Natural killer cell (primary cell): ENCODE measurements at regions not wholly inside any gene's neighbourhood (a gene's known extent, or its start where the extent isn't known, plus 50 kb on each side); places are given as distances from the start of the nearest gene placed in this dataset.

ENCODE experiments used
- ATAC-seq, 3 donors: fragments of 150-1000 bp in 2 of 3; fragments of 200-7000 bp in 1 of 3; cut with Tn5 transposase; 1 replicate in 1 of 3; 2 replicates in 2 of 3; pipeline ENCODE4 v1.10.0; 2021; ENCODE audit warnings: mild to moderate bottlenecking in 2 of 3, moderate library complexity in 2 of 3
- DNase-seq, 2 donors: peaks; one replicate each; pipeline versions ENCODE4 v3.0.0 to v3.0.0-alpha.2; 2013 to 2021; ENCODE audit warnings: mixed read lengths in 1 of 2
- H3K27ac ChIP-seq: one replicate; pipeline ENCODE4 v1.5.1; 2013; ENCODE audit warnings: mild to moderate bottlenecking, low read length
- H3K27me3 ChIP-seq: one replicate; pipeline ENCODE4 v1.6.1; 2013; ENCODE audit warnings: low read length; ENCODE audit not compliant: control insufficient read depth, insufficient read depth
- H3K36me3 ChIP-seq: one replicate; pipeline ENCODE4 v1.6.1; 2013; ENCODE audit warnings: low read length; ENCODE audit not compliant: control insufficient read depth, insufficient read depth
- H3K4me1 ChIP-seq: one replicate; pipeline ENCODE4 v1.6.1; 2013; ENCODE audit warnings: low read length; ENCODE audit not compliant: control insufficient read depth, insufficient read depth
- H3K4me3 ChIP-seq: one replicate; pipeline ENCODE4 v1.5.1; 2013; ENCODE audit warnings: low read length
- H3K9me3 ChIP-seq: one replicate; pipeline ENCODE4 v1.6.1; 2013; ENCODE audit warnings: low read length; ENCODE audit not compliant: control insufficient read depth, insufficient read depth
- H3K27ac Mint-ChIP-seq, 2 donors: one replicate each; pipeline ENCODE4 v1.8.0; 2022; ENCODE audit warnings: mild to moderate bottlenecking in 2 of 2, mixed read lengths in 2 of 2, moderate library complexity in 1 of 2
- H3K27me3 Mint-ChIP-seq, 2 donors: one replicate each; pipeline ENCODE4 v1.8.0; 2022; ENCODE audit warnings: low read depth in 2 of 2, mixed read lengths in 2 of 2
- H3K36me3 Mint-ChIP-seq: one replicate; pipeline ENCODE4 v1.8.0; 2022; ENCODE audit warnings: mixed read lengths
- H3K4me1 Mint-ChIP-seq, 2 donors: one replicate each; pipeline ENCODE4 v1.8.0; 2022; ENCODE audit warnings: mixed read lengths in 2 of 2
- H3K4me3 Mint-ChIP-seq: one replicate; pipeline ENCODE4 v1.8.0; 2022; ENCODE audit warnings: mild to moderate bottlenecking, moderate library complexity, mixed read lengths
- H3K9me3 Mint-ChIP-seq, 2 donors: one replicate each; pipeline ENCODE4 v1.8.0; 2022; ENCODE audit warnings: mixed read lengths in 2 of 2
- WGBS: methylation state at CpG from one replicate; pipeline ENCODE4 v1.1.7; 2013; ENCODE audit warnings: missing lambda C conversion rate; ENCODE audit not compliant: insufficient coverage; 5-methylcytosine and 5-hydroxymethylcytosine counted together
- intact Hi-C: fragments of 100-400 bp; cut with micrococcal nuclease; formaldehyde crosslinking; loops from one replicate; pipeline ENCODE4 v1.14.2; 2022
- TF ChIP-seq, protein P1 (sequence below): fragments of 200-600 bp; IDR thresholded peaks from one replicate; pipeline ENCODE4 v1.8.0; 2022; ENCODE audit warnings: antibody characterized with exemption

DNA sequence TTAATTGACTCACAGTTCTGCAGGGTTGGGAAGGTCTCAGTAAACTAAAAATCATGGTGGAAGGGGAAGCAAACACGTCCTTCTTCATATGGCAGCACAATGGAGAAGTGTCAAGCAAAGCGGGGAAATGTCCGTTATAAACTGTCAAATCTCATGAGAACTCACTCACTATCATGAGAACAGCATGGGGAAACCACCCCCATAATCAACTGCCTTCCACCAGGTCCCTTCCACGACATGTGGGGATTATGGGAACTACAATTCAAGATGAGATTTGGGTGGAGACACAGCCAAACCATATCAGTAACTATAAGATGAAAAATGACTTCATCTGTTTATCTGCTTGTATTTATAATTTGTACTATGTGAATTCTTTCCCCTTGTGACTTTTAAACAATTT is 577.6 kb upstream of the MDGA2 start:
- no peak for ATAC-seq
- 84% methylated on average over 3 of the region's 4 CpGs for WGBS
- intact Hi-C loops = no loop called here
- H3K27me3 Mint-ChIP-seq = no peaks in the 10 kb centered on the region
- no peak overlapping the region for H3K27ac Mint-ChIP-seq
- no peak overlapping the region for H3K4me3 Mint-ChIP-seq
- TF ChIP-seq, protein P1, sequence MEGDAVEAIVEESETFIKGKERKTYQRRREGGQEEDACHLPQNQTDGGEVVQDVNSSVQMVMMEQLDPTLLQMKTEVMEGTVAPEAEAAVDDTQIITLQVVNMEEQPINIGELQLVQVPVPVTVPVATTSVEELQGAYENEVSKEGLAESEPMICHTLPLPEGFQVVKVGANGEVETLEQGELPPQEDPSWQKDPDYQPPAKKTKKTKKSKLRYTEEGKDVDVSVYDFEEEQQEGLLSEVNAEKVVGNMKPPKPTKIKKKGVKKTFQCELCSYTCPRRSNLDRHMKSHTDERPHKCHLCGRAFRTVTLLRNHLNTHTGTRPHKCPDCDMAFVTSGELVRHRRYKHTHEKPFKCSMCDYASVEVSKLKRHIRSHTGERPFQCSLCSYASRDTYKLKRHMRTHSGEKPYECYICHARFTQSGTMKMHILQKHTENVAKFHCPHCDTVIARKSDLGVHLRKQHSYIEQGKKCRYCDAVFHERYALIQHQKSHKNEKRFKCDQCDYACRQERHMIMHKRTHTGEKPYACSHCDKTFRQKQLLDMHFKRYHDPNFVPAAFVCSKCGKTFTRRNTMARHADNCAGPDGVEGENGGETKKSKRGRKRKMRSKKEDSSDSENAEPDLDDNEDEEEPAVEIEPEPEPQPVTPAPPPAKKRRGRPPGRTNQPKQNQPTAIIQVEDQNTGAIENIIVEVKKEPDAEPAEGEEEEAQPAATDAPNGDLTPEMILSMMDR = no peak
- Histone ChIP-seq H3K27me3 (no peaks in the 10 kb centered on the region), H3K4me1 (no peaks in the 10 kb centered on the region), H3K36me3 (no peaks in the 10 kb centered on the region), H3K27ac (no peak overlapping the region), H3K9me3 (no peaks in the 10 kb centered on the region), H3K4me3 (no peak overlapping the region)
- DNase-seq = no peak
- H3K9me3 Mint-ChIP-seq = peaks cover 8 to 15% of the 10 kb centered on the region in 2 donors
- no peaks in the 10 kb centered on the region for H3K36me3 Mint-ChIP-seq
- H3K4me1 Mint-ChIP-seq = no peaks in the 10 kb centered on the region

DNA sequence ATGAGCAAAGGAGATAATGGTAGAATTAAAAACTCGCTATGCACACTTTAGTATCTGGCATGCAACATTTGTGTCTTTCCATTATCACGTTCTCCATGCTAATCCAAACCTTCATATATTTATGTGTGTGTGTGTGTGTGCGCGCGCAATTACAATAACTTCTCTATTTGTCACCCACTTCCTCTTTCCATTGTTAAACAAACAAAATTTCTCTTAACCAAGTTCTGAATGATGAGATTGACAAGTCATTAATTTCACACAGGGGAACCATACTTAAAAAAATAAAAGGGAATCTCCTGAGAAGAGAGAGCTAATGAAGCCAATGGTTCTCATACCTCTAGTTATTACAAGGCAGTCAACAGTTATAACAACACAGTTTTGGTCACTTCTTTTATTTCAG is 575.9 kb upstream of the MDGA2 start:
- Histone ChIP-seq H3K9me3 (no peaks in the 10 kb centered on the region), H3K36me3 (no peaks in the 10 kb centered on the region), H3K4me1 (no peaks in the 10 kb centered on the region), H3K27me3 (no peaks in the 10 kb centered on the region), H3K4me3 (no peak overlapping the region), H3K27ac (no peak overlapping the region)
- intact Hi-C loops = no loop called here
- DNase-seq (no peak), ATAC-seq (no peak)
- H3K36me3 Mint-ChIP-seq = no peaks in the 10 kb centered on the region
- no peak overlapping the region for H3K4me3 Mint-ChIP-seq
- no peak overlapping the region for H3K27ac Mint-ChIP-seq
- WGBS = no CpG with 5 or more reads among the region's 5 CpGs
- H3K4me1 Mint-ChIP-seq = no peaks in the 10 kb centered on the region
- TF ChIP-seq, protein P1 = no peak
- peaks cover 8 to 15% of the 10 kb centered on the region in 2 donors for H3K9me3 Mint-ChIP-seq
- H3K27me3 Mint-ChIP-seq = no peaks in the 10 kb centered on the region

DNA sequence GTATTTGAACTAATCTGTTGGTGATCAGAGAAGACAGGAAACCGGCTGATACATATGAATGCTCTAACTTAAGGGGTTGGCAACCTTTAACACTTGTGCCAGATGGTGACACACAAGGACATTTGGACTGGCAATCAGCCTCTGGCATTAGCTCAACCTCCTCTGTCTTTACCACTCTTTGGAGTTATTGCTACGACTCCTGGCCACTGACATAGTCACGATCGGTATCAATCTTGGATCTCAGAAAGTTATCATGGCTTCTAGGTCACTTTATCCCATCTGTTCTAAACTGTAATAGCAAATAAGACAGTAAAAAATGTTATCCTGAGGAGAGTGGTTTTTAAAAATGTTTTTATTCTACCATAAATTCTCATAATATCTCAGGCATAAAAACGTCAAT is 575.2 kb upstream of the MDGA2 start:
- H3K36me3 Mint-ChIP-seq = no peaks in the 10 kb centered on the region
- no peaks in the 10 kb centered on the region for H3K9me3 ChIP-seq
- no peak for ATAC-seq
- no peak for DNase-seq
- H3K36me3 ChIP-seq = no peaks in the 10 kb centered on the region
- TF ChIP-seq, protein P1 = no peak
- H3K4me3 Mint-ChIP-seq = no peak overlapping the region
- H3K27me3 ChIP-seq = no peaks in the 10 kb centered on the region
- intact Hi-C loops = no loop called here
- no peak overlapping the region for H3K4me3 ChIP-seq
- no peak overlapping the region for H3K27ac ChIP-seq
- peaks cover 8 to 15% of the 10 kb centered on the region in 2 donors for H3K9me3 Mint-ChIP-seq
- no peaks in the 10 kb centered on the region for H3K27me3 Mint-ChIP-seq
- no peaks in the 10 kb centered on the region for H3K4me1 Mint-ChIP-seq
- WGBS = 92% methylated on average over 2 of the region's 5 CpGs
- H3K27ac Mint-ChIP-seq = no peak overlapping the region
- no peaks in the 10 kb centered on the region for H3K4me1 ChIP-seq

DNA sequence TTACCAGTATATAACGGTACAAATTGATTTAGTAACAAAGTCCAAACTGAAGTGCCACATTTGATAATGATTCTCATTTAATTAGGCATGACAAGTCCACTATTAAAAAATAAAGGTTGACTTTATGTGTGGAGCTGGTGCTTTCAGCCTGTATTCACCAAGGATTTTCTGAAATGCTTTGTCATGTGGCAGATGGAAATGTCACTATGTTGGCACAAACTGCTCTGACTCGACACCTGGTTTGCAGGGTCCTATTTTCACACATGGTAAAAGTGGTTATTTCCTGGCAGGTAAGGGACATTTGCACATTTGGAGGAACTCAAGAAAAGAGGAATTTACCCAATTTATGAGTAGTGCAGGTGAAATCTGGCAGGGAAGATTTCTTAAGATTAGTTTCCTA is 572.6 kb upstream of the MDGA2 start:
- 29% methylated on average over 2 of the region's 2 CpGs for WGBS
- ATAC-seq = no peak
- Histone ChIP-seq H3K27me3 (no peaks in the 10 kb centered on the region), H3K4me3 (no peak overlapping the region), H3K27ac (no peak overlapping the region), H3K36me3 (no peaks in the 10 kb centered on the region), H3K4me1 (no peaks in the 10 kb centered on the region), H3K9me3 (no peaks in the 10 kb centered on the region)
- intact Hi-C loops = no loop called here
- H3K4me3 Mint-ChIP-seq = no peak overlapping the region
- H3K27me3 Mint-ChIP-seq = no peaks in the 10 kb centered on the region
- no peaks in the 10 kb centered on the region for H3K36me3 Mint-ChIP-seq
- peaks cover 8 to 11% of the 10 kb centered on the region in 2 donors for H3K9me3 Mint-ChIP-seq
- H3K27ac Mint-ChIP-seq = no peak overlapping the region
- H3K4me1 Mint-ChIP-seq = no peaks in the 10 kb centered on the region
- TF ChIP-seq, protein P1 = no peak
- DNase-seq = no peak
